ENCODE measurements at regions not wholly inside any gene's neighbourhood (a gene's known extent, or its start where the extent isn't known, plus 50 kb on each side); places are given as distances from the start of the nearest gene placed in this dataset.

DNA sequence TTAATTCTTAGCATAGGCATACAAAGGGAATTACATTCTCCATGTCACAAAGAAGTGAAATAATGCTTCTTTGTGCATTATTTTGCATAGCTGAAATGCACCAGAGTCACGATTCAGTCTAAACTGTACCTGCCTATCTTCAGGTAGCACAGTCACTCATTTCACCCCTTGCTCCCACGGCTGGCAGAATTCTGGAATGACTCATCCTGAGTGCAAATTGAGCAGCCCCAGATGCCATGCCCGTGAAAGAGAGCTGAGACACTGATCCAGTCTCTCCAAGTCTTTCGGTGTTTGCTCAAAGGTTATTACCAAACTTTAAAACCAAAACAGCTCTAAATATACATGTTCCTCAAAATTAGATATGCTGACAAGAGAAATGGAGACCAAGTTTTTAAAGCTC is 168.3 kb upstream of the POU3F3 start:
- TF ChIP-seq, protein P1, sequence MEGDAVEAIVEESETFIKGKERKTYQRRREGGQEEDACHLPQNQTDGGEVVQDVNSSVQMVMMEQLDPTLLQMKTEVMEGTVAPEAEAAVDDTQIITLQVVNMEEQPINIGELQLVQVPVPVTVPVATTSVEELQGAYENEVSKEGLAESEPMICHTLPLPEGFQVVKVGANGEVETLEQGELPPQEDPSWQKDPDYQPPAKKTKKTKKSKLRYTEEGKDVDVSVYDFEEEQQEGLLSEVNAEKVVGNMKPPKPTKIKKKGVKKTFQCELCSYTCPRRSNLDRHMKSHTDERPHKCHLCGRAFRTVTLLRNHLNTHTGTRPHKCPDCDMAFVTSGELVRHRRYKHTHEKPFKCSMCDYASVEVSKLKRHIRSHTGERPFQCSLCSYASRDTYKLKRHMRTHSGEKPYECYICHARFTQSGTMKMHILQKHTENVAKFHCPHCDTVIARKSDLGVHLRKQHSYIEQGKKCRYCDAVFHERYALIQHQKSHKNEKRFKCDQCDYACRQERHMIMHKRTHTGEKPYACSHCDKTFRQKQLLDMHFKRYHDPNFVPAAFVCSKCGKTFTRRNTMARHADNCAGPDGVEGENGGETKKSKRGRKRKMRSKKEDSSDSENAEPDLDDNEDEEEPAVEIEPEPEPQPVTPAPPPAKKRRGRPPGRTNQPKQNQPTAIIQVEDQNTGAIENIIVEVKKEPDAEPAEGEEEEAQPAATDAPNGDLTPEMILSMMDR (IDR thresholded peaks at IDR 0.05): no peak
- TF ChIP-seq POLR2A (IDR thresholded peaks at IDR 0.05): no peak
- TF ChIP-seq POLR2AphosphoS5 (IDR thresholded peaks at IDR 0.05): no peak
- TF ChIP-seq EP300 (IDR thresholded peaks at IDR 0.05): no peak
